Subcutaneous abdominal adipose tissue (tissue), 5 donors: ENCODE measurements at regions not wholly inside any gene's neighbourhood (a gene's known extent, or its start where the extent isn't known, plus 50 kb on each side); places are given as distances from the start of the nearest gene placed in this dataset.

Source experiments
- H3K27ac ChIP-seq: one replicate; pipeline ENCODE4 v1.7.0; 2013; ENCODE audit warnings: low read depth, mild to moderate bottlenecking, inconsistent platforms, low read length, moderate library complexity
- H3K27me3 ChIP-seq, 5 donors: one replicate each; pipeline ENCODE4 v1.7.0; 2013; ENCODE audit warnings: low read length in 5 of 5, inconsistent platforms in 1 of 5; ENCODE audit not compliant: control insufficient read depth in 5 of 5, insufficient read depth in 4 of 5
- H3K36me3 ChIP-seq, 5 donors: one replicate each; pipeline ENCODE4 v1.7.0; 2013; ENCODE audit warnings: low read length in 5 of 5; ENCODE audit not compliant: control insufficient read depth in 5 of 5, insufficient read depth in 5 of 5
- H3K4me1 ChIP-seq, 5 donors: one replicate each; pipeline ENCODE4 v1.7.0; 2013; ENCODE audit warnings: low read length in 5 of 5, mild to moderate bottlenecking in 3 of 5, moderate library complexity in 1 of 5; ENCODE audit not compliant: control insufficient read depth in 5 of 5, insufficient read depth in 5 of 5
- H3K4me3 ChIP-seq, 5 donors: one replicate each; pipeline ENCODE4 v1.7.0; 2013; ENCODE audit warnings: low read length in 5 of 5, low read depth in 1 of 5
- H3K9ac ChIP-seq, 5 donors: one replicate each; pipeline ENCODE4 v1.7.0; 2013; ENCODE audit warnings: low read length in 5 of 5, mild to moderate bottlenecking in 4 of 5, moderate library complexity in 3 of 5
- H3K9me3 ChIP-seq, 5 donors: one replicate each; pipeline ENCODE4 v1.7.0; 2013; ENCODE audit warnings: low read length in 5 of 5; ENCODE audit not compliant: control insufficient read depth in 5 of 5
- donor health status: healthy.
- donor health status: healthy.
- donor health status: healthy.
- donor health status: healthy.
- donor health status: healthy.

DNA sequence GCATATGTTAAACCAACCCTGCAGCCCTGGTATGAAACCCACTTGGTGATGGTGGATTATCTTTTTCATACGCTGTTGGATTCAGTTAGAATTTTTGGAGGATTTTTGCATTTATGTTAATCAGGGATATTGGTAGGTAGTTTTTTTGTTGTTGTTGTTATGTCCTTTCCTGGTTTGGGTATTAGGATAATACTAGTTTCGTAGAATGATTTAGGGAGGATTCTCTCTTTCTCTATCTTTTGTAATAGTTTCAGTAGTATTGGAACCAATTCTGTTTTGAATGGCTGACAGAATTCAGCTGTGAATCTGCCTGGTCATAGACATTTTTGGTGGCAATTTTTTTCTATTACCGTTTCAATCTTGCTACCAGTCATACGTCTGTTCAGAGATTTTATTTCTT, 305.4 kb downstream of the IDS start:
- no peak overlapping the region for H3K27ac ChIP-seq
- H3K27me3 ChIP-seq, result no peaks in the 10 kb centered on the region
- H3K9me3 ChIP-seq, result peaks cover 0 to 2% (median 0%) of the 10 kb centered on the region in 5 donors
- no peak overlapping the region for H3K9ac ChIP-seq
- H3K36me3 ChIP-seq, result no peaks in the 10 kb centered on the region
- no peaks in the 10 kb centered on the region for H3K4me1 ChIP-seq
- no peak overlapping the region for H3K4me3 ChIP-seq

DNA sequence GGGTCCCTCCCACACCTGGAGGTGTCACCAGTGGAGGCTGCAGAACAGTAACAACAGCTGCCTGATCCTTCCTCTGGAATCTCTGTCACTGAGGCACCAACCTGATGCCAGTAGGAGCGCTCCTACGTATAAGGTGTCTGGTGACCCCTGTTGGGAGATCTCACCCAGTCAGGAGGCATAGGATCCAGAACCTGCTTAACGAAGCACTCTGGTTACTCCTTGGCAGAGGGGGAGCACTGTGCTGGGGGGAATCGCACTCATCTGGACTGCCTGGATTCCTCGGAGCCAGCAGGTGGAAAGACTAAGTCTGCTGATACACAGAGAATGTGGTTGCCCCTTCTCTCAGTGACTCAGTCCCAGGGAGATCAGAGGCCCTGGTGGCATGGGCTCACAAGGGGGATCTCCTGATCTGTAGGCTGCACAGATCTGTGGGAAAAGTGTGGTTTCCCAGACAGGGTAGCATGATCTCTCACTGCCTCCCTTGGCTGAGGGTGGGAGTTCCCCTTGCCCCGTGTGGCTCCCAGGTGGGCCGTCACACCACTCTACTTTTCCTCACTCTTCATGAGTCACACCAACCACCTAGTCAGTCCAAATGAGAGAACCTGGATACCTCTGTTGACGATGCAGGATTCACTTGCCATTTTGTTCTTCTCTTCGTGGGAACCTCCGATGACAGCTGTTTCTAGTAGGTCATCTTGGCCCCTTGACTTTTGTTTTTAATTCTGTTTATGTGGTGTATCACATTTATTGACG, 305.9 kb downstream of the IDS start:
- Histone ChIP-seq H3K36me3 (no peaks in the 10 kb centered on the region), H3K4me3 (no peak overlapping the region), H3K9me3 (peaks cover 0 to 2% (median 0%) of the 10 kb centered on the region in 5 donors), H3K9ac (no peak overlapping the region), H3K27ac (no peak overlapping the region), H3K4me1 (no peaks in the 10 kb centered on the region), H3K27me3 (no peaks in the 10 kb centered on the region)

DNA sequence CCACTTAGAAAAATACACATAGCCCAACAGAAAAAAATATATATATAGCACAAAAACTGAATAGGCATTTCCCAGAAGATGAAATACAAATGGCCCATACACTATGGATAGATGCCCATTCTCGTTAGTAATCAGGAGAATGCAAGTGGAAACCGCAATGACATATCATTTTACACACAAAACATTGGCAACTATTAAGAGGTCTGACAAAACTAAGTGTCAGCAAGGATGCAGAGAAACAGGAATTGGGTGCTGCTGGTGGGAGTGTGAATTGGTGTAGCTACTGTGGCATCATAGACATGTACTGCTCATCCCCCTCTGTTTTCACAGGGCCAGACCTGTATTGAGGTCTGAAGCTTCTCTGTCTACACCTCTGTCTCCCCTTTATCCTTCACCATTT, 320.0 kb downstream of the IDS start:
- Histone ChIP-seq H3K9me3 (no peaks in the 10 kb centered on the region), H3K4me1 (no peaks in the 10 kb centered on the region), H3K27ac (no peak overlapping the region), H3K4me3 (no peak overlapping the region), H3K27me3 (no peaks in the 10 kb centered on the region), H3K36me3 (no peaks in the 10 kb centered on the region), H3K9ac (no peak overlapping the region)

DNA sequence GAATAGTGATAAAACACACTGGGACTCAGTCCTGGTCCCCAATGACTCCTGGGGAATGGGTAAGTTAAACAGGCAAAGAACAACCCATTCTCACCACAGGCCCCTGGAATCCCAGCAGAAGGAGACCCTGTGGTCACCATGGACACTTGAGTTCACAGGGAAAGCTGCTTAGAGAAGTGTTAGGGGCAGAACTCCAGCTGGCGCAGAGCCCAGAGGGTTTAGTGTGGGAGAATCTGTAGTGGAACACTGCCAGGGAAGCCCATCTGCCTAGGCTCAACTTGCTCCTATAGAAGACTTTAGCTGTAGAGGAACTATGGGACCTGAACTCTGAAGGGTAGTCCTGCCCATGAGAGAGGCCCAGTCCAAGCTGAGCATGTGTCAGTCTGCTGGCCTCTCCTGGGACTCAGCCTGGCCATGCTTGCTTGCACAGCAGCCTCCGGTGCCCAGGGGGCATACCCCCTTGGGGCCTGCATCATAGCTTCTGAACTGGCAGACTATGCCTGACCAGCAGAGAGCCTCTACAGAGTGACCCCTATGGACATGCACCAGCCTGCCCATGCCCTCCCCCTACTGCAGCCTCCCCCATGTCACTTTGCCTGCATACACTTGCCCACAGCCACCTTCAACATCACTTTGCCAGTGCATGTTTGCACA, 343.5 kb downstream of the IDS start:
- Histone ChIP-seq H3K4me3 (no peak overlapping the region), H3K9me3 (no peaks in the 10 kb centered on the region), H3K36me3 (no peaks in the 10 kb centered on the region), H3K27me3 (peaks cover 0 to 2% (median 0%) of the 10 kb centered on the region in 5 donors), H3K27ac (no peak overlapping the region), H3K4me1 (no peaks in the 10 kb centered on the region), H3K9ac (no peak overlapping the region)

DNA sequence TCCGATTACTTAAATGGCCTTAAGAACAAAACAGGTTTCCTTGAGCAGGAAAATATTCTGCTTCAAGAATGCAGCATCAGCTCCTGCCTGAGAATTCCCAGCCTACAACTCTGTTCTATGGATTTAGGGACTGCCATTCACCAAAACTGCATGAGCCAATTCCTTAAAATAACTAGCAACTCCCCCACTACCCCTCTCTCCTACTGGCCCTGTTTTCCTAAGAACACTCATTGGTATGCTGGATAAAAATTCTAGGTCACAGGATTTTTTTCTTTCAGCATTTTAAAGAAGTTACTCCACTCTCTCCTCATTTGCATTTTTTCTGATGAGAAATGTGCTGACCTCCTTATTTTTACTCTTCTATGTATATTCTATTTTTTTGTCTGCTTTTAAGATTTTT, 347.1 kb downstream of the IDS start:
- Histone ChIP-seq H3K4me3 (no peak overlapping the region), H3K36me3 (no peaks in the 10 kb centered on the region), H3K4me1 (no peaks in the 10 kb centered on the region), H3K9me3 (no peaks in the 10 kb centered on the region), H3K9ac (no peak overlapping the region), H3K27ac (no peak overlapping the region), H3K27me3 (peaks cover 0 to 2% (median 0%) of the 10 kb centered on the region in 5 donors)

DNA sequence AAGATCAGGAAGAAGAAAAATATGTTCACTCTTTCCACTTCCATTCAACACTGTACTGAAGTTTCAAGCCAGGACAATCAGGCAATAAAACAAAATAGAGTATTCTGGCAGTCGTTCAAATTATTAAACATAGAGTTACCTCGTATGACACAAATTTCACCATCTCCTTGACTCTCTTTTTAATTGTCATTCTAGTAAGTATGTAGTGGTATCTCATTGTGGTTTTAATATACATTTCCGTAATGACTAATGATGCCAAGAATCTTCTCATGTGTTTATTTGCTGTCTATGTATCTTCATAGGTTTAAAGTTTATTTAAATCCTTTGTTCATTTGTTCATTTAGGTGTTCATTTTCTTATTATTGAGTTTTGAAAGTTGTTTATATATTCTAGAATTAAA, 352.2 kb downstream of the IDS start:
- no peak overlapping the region for H3K9ac ChIP-seq
- H3K36me3 ChIP-seq, result no peaks in the 10 kb centered on the region
- no peaks in the 10 kb centered on the region for H3K27me3 ChIP-seq
- H3K4me1 ChIP-seq, result peaks cover 2 to 8% (median 6%) of the 10 kb centered on the region in 5 donors
- no peak overlapping the region for H3K27ac ChIP-seq
- no peak overlapping the region for H3K4me3 ChIP-seq
- peaks cover 0 to 2% (median 0%) of the 10 kb centered on the region in 5 donors for H3K9me3 ChIP-seq

DNA sequence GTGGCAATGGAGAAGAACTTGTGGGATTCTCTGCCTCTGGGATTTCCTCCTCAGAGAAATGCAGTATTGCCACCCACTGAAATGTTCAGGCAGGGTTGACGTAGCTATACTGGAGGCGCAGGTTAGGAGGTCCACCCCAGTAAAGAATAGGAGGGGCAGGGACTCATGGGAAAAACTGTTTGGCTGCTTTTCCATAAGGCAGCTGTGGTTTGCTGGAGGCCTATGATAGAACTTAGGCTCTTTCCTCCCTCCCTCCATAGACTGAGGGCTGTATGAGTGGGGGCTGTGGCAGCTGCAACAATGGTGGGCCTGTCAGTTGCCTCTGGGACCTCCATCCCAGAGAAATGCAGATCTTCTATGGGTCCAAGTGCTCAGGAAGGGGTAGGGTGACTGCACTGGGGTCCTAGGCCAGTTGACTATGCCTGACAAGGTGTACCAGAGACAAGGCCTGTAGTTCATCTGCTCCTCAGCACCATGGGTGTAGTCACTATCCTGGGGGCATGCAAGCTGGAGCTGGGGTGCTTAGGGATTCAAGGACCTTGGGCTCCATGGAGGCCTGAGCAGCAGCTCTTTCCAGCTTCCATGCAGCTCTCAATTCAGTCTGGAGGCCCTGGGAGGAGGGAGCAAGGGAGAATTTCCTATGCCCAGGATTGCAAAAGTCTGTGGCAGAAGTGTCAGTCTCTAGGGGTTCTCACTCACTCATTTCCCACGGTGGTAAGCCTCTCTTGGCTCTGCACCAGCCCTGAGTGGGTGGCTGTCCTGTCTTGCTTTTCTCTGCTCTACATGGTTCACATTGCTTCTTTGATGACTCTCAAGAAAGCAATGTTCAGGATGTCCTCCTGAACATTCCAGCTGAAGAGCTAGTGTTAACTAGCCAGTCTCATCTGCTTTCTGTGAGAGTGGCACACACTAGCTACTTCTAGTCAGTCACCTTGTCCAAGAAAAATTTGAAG, 353.0 kb downstream of the IDS start:
- Histone ChIP-seq H3K4me1 (peaks cover 2 to 8% (median 6%) of the 10 kb centered on the region in 5 donors), H3K27ac (no peak overlapping the region), H3K9ac (no peak overlapping the region), H3K9me3 (peaks cover 0 to 2% (median 0%) of the 10 kb centered on the region in 5 donors), H3K27me3 (no peaks in the 10 kb centered on the region), H3K36me3 (no peaks in the 10 kb centered on the region), H3K4me3 (no peak overlapping the region)

DNA sequence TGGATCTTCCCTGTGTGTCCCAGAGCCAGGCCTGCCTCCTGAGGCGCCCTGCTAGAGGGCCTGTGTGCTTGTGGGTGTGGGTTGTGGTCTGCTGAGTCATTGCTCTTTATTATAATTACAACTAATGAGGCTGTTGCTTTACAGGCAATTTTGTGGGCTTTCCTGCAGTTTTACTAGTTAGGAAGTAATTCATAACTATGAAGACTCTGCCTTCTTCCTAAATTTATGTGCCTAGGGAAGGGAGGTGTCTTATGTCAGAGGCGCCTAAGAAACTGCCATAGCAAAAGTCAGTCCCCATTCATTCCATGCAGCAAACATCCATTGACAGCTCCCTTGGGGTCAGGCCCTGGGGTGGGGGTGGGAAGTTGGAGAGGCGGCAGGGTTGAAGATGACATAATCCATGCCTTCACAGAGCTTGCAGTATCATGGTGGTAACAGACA, 359.2 kb downstream of the IDS start:
- Histone ChIP-seq H3K27ac (no peak overlapping the region), H3K27me3 (peaks cover 0 to 6% (median 0%) of the 10 kb centered on the region in 5 donors), H3K4me1 (no peaks in the 10 kb centered on the region), H3K9ac (no peak overlapping the region), H3K9me3 (peaks cover 0 to 2% (median 0%) of the 10 kb centered on the region in 5 donors), H3K4me3 (no peak overlapping the region), H3K36me3 (no peaks in the 10 kb centered on the region)

DNA sequence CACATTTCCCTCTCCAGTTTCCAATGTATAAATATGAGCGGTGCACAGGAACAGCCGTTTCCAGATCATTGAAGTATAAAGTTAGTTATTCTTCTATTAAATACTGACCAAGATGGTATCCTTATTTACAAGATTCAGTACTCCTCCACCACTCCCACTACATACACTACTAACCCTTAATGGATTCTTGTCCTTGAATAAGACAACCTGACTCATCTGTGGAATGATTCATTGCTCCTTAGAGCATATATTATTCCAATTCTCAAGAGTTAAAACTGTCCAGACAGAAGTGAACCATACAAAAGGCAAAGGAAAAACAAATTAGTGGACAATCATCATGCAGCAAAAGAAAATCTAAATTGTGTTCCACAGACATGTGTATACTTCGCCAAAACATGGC, 373.3 kb downstream of the IDS start:
- Histone ChIP-seq H3K4me1 (no peaks in the 10 kb centered on the region), H3K9me3 (no peaks in the 10 kb centered on the region), H3K27me3 (no peaks in the 10 kb centered on the region), H3K9ac (no peak overlapping the region), H3K4me3 (no peak overlapping the region), H3K36me3 (no peaks in the 10 kb centered on the region), H3K27ac (no peak overlapping the region)
